ENCODE measurements at regions not wholly inside any gene's neighbourhood (a gene's known extent, or its start where the extent isn't known, plus 50 kb on each side); places are given as distances from the start of the nearest gene placed in this dataset.

GRCh38 chr3:76820481-76820880 is 219.4 kb upstream of the ROBO2 start:
- TF ChIP-seq CTCF (IDR thresholded peaks at IDR 0.05) (no peak), SIN3A (IDR thresholded peaks at IDR 0.05; ENCODE audit: borderline replicate concordance, insufficient read depth, low read depth, low read length) (no peak), TCF7L2 (IDR thresholded peaks at IDR 0.05; ENCODE audit: low read depth, low read length) (no peak), POLR2AphosphoS5 (IDR thresholded peaks at IDR 0.05; ENCODE audit: low read depth, low read length) (no peak)
- TF ChIP-seq, protein P1, sequence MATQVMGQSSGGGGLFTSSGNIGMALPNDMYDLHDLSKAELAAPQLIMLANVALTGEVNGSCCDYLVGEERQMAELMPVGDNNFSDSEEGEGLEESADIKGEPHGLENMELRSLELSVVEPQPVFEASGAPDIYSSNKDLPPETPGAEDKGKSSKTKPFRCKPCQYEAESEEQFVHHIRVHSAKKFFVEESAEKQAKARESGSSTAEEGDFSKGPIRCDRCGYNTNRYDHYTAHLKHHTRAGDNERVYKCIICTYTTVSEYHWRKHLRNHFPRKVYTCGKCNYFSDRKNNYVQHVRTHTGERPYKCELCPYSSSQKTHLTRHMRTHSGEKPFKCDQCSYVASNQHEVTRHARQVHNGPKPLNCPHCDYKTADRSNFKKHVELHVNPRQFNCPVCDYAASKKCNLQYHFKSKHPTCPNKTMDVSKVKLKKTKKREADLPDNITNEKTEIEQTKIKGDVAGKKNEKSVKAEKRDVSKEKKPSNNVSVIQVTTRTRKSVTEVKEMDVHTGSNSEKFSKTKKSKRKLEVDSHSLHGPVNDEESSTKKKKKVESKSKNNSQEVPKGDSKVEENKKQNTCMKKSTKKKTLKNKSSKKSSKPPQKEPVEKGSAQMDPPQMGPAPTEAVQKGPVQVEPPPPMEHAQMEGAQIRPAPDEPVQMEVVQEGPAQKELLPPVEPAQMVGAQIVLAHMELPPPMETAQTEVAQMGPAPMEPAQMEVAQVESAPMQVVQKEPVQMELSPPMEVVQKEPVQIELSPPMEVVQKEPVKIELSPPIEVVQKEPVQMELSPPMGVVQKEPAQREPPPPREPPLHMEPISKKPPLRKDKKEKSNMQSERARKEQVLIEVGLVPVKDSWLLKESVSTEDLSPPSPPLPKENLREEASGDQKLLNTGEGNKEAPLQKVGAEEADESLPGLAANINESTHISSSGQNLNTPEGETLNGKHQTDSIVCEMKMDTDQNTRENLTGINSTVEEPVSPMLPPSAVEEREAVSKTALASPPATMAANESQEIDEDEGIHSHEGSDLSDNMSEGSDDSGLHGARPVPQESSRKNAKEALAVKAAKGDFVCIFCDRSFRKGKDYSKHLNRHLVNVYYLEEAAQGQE (IDR thresholded peaks at IDR 0.05; ENCODE audit: insufficient read depth in 1 of 2, low read depth in 2 of 2, low read length in 1 of 2): no peak

Measured in Panc1 (cell line).